GM21526 (cell line): ENCODE measurements at regions not wholly inside any gene's neighbourhood (a gene's known extent, or its start where the extent isn't known, plus 50 kb on each side); places are given as distances from the start of the nearest gene placed in this dataset.

Experiments
- ATAC-seq: cut with Tn5 transposase; IDR thresholded peaks from one replicate; pipeline ENCODE4 v1.9.1; 2021; ENCODE audit warnings: moderate library complexity; ENCODE audit not compliant: unreplicated experiment, low FRiP score

DNA sequence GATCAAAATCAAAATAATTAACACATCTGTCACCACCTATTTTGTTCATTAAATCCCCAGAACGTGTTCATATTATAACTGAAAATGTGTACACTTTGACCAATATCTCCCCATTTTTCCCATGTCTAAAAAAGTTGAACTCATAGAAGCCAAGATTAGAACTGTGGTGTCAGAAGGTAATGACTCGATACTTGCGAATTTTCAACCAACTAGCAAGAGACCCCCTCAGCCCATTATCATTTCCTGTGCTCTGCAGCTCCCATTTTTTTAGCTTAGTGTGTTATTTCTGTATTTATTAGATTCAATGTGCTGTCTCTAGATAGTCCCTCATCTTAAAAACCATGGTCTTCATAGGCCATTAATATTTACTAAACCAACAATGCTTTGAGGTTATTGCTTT, 248.7 kb upstream of the PIK3C3 start:
- ATAC-seq: no peak

DNA sequence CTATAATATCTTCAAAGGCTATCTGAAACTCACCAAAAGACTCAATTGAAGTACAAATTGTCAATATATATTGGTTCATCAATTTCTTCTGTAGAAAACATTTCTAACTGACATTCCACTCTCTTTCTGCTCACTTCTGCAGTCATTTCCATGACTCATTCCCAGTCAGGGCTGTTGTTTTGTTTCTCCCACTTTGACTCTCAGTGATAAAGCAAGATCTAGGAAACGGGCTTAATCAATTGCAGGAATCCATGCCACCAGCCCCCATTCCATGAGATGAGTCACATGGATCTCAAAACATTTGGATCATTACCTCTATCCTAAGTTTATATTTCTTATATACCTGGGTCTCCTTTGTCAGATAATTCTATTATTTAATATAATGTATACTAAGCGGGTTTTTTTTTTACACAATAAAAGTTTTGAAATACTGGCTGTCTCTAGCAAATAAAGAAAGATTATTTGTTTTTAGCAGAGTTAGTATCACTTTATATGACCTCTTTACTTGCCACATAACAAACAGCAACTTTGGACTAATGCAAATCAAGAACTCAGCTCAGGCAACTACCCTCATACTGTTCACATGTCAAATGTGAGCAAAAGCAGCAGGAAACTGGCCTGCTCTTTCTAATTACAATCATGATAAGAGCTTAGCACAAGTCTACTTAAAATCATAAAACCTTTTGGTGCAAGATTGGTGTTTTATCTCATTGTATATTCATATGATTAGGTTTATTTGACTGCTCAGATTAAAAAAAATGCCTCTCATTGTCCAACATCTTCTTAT, 251.1 kb upstream of the PIK3C3 start:
- no peak for ATAC-seq

DNA sequence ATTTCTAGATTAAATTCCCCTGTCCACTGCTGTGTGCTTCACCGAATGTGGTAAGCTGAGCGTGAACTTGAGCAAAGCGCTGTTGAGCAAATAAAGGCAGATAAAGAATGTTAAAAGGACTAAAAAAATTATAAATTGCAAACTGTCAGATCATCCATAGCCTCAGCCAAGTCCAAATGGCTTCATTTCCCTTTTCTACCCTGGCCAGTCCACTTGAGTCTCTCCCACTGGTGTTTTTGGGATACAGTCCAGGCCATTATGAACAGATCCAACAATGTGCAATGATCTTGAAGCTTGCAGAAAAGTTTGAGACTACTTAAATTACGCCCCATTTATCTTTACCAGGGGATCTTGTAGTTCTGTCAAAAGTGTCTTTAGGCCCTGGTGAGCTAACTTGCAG, 254.6 kb upstream of the PIK3C3 start:
- ATAC-seq: no peak

- ATAC-seq: no peak
These were observed 259.6 kb upstream of the PIK3C3 start for GRCh38 chr18:41695441-41695840.

DNA sequence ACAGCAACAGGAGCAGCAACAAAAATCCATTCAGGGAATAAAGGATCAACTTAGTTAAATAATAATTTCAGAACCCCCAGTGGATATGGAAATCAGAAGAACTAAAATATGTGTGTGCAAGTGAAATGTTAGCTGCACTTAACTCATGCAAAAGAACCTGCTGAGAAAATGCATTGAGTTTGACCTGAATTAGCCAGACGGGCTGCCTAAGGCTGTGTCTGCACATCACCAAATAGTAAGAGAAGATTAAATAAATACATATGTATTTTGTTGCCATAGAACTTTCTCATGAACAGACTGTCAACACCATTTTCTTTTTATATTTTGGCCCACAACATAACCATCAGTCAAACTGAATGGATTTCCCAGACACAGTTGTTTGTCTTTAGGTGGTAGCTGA, 262.0 kb upstream of the PIK3C3 start:
- no peak for ATAC-seq

DNA sequence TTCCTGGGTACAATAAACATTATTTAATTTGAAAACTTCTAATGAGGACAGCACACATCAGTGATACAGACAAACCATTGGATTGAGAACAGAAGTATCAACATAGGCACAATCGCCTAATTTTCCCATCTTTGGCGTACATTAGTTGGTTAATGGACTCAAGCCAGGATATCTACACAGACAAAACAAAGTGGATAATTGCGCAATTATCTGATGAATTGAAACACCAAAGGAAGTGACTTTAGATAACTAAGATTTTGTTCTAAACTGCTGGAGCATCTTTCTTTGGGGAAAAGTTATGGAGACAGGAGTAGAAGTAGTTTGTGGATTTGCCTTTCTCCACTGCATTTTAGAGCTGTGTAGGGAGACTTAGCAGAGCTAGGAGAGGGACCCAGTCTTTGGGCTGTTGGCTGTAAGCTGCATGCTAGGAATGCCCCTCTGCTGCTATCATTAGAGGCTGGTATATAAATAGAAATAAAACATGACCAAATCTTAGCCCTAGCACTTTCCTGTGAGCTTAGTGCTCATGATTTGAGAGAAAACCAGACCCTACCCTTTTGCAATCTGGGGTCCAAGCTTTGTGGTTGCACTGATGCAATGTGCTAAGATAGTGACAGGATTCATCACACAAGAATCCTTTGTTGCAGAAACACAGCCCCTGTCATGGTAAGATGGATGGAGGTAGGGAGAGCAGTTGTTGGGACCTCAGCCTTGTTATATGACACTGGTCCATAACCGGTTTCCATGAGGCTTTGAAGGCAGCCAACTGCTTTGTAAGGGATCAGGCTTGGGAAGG, 264.5 kb upstream of the PIK3C3 start:
- ATAC-seq: no peak

GRCh38 chr18:41687138-41687537, 267.9 kb upstream of the PIK3C3 start:
- no peak for ATAC-seq

- ATAC-seq: no peak
These were observed 273.7 kb upstream of the PIK3C3 start for GRCh38 chr18:41681138-41681880.

- no peak for ATAC-seq
These were observed 280.5 kb upstream of the PIK3C3 start for GRCh38 chr18:41674506-41674905.

DNA sequence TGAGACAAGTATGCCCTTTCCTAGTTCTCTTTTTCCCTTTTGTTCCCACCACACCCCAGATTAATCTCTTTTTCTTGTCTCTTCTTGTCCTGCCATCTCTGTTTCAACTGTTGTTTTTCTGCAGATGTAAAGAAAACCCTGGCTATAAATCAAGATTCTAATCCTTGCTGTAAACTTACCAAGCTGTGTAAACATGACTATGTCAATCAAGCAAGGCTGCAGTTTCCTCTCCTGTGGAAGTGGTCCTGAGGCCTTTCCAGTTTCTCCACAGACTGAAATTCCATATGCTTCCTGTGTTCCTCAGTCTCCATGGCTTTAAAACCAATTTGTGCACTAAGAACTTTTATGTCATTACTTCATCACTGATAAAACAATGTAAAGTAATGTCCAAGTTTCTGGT, 288.8 kb upstream of the PIK3C3 start:
- ATAC-seq: no peak

- ATAC-seq: no peak
These were observed 289.8 kb upstream of the PIK3C3 start for GRCh38 chr18:41665210-41665609.

- no peak for ATAC-seq
These were observed 294.4 kb upstream of the PIK3C3 start for GRCh38 chr18:41660654-41661053.

DNA sequence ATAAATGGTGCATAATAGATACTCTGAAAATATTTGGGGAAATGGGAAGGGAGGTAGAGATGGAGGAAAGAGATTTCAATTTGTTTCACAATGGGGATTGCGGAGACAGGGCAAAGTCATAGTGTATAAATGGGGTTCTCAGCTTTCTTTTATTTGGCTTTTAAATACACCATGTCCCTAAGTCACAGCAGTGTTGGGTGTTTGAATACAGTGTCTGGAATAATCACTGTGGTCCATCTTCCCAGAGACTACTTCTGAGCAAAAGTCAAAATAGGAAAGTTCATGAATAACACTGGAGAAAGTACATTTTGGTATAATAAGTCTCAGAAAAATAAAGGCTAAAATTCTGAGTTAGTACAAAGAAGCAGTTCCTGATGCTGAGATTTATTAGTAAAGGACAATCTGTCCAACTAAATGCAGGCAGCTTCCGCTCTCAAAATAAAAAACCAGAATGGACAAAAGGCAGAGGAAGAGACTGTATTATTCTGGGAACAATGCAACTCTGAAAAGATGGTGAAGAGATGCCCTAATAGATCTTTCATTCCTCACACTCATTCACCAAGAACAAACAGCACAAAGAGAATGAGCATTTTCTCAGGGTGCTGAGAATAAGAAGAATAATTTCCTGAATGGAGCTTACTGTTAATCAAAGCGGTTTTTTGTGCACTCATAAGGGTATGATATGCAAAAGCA, 295.4 kb upstream of the PIK3C3 start:
- no peak for ATAC-seq

DNA sequence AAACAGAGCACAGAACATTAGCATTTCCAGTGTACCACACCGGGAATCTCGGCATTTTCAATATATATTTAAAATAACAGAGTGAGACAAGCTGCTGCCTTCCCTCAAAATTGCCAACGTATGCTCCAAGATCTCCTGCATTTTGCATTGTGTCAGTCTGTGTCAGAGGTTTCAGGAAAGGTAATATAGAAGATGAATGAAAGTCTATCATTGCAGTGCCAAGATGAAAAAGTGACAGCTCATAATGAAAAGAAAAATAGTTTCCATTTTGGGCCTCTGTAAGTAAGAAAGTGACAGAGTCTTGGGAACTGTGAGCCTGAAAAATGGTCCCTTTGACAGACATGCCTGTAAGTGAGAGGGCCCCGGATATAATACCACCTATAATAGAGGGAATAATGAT, 297.8 kb upstream of the PIK3C3 start:
- no peak for ATAC-seq

DNA sequence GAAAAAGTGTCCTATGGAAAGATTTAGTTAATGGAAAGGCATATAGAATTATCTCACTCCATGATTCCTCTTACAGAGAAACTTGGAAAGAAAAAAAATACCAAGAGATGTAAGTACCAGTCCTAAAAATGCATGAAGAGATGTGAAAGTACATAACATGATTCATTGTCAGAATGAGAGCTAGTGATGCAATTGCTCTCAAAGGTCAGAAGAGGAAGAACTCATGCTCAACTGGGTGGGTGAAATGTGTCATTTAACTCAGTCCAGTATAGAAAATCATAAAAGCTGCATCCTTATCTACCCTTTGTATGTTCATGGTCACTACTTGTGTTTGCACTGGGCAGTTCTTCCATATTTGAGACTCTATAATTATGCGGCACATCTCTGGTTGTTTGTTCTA, 300.0 kb upstream of the PIK3C3 start:
- ATAC-seq: no peak

DNA sequence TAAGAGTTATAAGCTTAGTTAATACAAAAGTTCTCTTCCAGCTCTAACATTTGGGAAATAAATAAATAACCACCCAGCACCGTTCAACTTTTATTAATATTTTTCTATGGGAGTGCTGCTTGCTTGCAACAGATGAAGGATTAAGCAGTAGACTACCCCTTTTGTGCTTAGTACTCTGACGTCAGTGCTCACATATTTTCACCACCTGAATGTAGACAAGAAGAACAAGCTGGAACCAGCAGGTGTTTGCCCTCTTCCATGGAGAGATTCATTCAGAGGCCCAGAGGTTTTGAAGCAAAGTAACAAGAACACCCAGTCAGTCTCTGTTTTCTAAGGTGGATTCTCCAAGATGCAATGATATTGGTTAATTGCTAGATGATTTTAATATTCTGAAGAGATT, 307.1 kb upstream of the PIK3C3 start:
- ATAC-seq: no peak

DNA sequence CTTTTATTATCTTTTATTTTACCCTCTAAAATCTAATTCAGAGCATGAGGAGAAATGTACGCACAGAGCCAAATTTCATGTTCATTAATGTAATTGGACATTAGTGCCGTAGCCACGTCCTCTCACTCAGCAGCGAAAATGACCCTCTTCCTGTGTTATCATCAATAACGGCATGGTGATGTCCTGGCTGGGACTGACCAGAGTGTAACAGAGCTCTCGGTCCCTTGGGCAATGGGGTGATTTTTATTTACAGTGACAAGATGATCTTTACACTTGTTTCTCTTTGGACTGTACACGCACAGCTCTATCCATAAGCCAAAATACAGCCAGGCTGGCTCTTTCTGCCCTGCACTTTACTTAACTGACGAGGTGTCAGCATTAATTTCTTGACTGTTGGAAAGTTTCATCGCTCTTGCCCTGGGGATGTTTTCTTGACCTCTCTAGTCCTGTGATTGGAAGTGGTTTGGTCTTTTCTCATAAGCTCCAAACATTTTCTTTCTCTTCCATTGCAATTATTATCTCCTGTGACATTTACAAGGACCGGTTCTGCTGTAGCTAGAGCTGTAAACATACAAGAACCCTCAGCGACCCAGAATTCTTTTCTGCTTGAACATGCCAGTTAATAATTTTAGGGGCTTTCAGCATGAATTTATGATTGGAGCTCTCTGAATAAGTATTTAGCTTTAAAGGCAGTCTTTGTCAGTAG, 308.0 kb upstream of the PIK3C3 start:
- ATAC-seq: no peak

DNA sequence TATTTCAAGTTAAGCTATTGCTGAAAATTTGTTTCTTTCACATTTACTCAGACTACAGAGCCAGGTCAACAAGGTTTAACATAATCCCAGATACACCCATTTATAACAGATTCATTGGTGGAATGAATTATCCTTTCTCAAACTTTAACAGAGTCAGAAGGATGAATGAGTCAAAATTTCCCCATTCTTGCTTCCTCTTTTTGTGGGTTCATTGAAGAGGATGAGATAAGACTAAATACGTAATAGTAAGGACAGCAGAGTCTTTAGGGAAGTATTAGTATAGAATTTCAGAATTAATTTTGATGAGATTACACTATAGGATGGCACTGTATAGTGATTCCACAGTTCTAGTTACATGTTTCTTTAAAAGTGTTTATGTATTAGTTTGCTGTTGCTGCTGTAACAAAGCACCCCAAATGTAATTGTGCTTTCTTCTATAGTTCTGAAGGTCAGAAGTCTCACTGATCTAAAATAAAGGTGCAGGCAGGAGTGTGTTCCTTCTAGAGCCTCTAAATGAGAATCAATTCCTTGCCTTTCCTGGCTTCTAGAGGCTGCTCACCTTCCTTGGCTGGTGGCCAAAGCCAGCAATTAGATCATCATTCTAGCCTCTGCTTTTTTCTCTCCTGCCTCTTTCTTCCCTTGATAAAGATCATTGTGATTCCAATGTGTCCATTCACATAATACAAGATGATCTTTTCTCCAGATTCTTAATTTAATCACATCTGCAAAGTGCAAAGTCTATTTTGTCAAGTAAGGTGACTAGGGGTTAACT, 309.3 kb upstream of the PIK3C3 start:
- no peak for ATAC-seq

- ATAC-seq: no peak
These were observed 310.6 kb upstream of the PIK3C3 start for GRCh38 chr18:41644466-41644865.
